ENCODE measurements at regions not wholly inside any gene's neighbourhood (a gene's known extent, or its start where the extent isn't known, plus 50 kb on each side); places are given as distances from the start of the nearest gene placed in this dataset.
"Not testable (repeated sequence)": the region's sequence is repeated elsewhere in the genome, so short reads cannot be mapped to it uniquely, and the experiment has no call there.

DNA sequence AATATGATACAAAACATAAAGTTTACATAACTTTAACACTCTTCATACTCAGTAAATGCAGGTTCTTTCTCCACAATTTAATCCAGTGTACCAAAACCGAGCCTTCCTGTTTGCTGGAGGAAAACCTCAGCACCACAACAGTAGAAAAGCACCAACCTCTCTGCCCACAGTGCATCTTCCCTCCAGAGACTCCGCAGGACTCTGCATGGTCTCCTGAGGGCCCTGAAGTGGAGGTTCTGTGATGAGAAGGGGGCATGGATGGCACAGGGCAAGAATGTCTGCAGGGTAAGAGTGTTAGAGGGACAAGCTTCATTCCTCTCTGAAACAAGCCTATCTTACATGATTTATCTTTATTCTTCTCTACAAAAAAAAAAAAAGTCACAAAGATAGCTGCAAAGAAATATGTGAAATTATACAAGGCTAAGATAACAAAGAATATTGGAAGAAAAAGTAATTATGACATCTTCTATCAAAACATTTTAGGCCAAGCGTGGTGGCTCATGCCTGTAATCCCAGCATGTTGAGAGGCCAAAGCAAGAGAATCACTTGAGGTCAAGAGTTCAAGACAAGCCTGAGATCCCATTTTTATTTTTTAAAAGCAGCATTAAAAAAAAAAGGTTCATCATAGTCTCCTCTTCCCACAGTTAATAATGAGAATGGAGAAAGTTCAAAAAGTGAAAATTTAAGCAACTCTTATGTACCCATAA, 102.0 kb downstream of the VPREB1 start:
- no peak for DNase-seq

DNA sequence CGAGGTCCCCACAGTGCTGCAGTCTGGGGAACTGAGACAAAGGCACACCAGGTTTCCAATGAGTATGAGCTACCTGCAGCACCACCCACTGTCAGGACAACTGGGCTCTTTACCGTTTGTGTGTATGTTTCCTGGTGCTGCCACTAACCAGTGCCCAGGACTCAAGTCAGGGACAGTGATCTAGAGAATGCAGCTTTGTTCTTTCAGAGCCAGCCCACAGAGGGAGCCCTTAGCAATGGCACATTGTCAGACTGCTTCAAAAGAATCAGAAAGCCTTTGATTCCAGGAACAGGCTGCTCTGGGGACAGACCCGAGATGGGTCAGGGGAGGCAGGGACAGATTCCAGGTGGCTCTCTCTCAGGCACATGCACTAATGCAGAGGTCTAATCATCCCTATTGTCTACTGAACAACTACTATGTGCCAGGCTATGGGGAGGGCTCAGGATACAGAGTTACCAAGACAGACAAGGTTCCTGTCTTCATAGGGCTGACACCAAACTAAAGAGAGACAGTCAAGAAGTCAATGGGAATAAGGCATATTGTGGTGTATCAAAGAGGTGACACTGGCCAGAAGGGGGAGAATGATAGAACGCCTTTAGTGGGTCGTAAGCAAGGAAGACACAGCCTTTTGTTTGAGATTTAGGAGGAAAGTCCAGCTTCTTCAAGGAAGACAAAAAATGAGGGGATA, 103.7 kb downstream of the VPREB1 start:
- no peak for DNase-seq

DNA sequence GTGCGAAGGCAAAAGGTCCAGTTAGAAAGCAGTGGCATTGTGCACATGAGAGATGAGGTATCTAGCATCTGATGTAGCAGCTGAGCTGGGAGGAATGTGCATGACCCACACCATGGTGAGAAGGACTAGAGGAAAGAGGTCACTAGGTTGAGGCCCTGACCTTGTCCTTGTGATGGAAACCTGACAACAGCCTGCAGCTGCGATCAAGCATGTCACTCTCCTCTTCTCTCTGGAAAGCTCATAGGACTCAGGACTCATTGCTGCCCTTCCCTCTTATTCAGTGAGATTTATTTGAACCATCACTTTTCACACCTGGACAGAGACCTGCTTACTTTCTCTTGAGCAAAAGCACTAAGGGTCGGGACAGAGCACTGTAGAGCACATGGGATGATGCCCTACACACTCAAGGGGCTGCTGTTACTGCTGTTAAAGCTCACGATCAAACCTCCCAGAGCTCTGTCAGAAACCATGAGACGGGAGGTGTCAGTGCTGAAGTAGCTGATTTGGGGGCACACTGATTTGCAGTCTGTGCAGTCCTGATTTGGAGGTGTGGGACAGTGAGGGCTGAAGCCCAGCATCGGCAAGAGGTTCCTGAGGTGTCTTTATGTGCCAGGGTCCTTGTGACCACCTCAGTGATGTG, 104.3 kb downstream of the VPREB1 start:
- DNase-seq = no peak

DNA sequence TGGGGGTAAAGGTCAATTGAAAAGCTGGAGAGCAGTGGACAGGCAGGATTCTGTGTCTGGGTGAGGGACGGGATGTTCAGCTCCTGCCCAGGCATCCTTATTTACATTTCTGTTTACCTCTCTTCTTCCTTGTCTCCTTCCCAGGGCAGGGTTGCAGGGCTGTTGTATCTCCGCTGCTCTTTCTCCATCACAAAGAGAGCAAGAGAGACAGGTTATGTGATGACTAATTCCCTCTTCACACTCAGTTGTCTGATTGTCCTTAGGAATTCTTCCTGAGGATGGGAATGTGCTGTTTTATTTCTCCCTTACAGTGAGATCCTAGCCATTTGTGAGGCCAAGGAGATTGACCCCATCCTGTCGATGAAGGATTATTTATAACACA, 104.9 kb downstream of the VPREB1 start:
- no peak for DNase-seq

DNA sequence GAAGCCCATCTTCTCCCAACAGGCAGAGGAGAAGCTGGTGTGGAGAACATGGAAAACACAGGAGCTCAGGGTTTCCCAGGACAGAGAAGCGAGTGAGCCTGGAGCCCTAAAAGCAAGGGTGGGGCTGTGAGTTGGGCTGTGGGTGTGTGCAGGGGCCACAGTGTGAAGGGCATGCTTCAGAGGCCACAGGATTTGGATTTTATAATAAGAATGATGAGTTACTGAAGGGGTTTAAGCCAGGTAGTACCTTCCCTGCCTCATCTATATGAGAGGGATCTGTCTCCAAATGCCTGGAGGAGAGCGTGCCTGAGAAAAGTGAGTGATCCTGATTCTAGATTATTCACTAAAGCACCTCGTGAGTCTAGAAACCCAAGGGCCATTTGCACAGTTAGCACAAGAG, 106.8 kb downstream of the VPREB1 start:
- DNase-seq = no peak

DNA sequence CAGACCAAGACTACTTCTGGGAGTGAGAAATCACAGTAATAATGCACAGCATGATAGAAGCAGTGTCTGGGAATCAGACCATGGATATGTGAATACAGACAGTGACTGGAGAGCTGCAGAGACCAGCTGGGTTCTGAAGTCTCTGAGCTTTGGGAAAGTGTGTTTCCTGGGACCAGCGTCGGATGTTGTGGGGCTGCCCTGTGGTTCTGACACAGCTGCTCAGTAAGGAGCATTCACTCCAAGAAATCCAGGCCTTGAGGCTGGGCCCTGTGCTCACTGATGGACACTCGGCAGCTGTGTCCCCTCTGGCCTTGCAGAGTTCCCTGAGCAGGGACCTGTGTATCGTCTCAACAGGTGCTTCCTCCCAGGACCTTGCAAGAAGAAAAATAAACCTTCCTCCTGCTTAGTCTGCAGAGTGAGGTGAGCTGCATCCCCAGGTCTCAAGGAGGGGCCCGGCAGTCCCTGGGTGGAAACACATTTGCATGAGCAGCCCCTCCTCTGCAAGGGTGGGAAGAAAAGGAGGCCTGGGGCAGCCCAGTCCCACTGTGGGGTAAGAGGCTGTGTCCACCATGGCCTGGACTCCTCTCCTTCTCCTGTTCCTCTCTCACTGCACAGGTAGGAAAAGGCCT, 107.9 kb downstream of the VPREB1 start:
- no peak for DNase-seq

DNA sequence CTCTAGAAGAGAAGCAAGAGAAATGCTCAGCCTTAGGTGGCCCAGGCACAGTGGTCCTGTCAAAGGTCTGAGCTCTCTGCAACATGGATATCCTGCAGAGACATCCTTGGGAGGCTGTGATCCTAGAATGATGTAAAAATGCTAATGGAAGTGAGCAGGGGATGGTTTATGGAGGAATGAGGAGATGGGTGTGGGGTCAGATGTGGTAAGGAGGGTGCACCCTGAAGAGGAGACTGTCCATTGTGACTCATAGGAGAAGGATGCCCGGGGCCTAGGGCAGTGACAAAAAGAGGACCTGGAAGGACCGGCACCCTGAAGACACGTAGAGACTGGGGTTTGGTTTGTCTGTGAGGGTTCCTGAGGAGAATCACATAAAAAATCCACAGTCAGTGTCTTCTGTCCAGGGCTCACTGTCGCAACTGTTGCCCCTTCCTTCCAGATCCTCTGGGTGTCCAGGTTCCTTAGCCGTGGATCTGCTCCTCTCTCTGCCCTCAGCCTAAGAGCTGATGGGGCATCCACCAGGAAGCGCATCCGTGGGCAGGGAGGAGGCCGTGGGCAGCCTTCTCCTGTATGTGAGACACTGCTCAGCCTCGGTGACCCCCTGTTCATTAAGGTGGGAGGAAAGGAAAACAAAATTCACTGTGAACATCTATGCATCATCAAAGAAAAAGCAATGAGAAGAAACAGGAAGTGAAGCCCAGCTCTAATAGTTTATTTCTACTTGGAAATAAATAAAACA, 110.7 kb downstream of the VPREB1 start:
- no peak for DNase-seq

DNA sequence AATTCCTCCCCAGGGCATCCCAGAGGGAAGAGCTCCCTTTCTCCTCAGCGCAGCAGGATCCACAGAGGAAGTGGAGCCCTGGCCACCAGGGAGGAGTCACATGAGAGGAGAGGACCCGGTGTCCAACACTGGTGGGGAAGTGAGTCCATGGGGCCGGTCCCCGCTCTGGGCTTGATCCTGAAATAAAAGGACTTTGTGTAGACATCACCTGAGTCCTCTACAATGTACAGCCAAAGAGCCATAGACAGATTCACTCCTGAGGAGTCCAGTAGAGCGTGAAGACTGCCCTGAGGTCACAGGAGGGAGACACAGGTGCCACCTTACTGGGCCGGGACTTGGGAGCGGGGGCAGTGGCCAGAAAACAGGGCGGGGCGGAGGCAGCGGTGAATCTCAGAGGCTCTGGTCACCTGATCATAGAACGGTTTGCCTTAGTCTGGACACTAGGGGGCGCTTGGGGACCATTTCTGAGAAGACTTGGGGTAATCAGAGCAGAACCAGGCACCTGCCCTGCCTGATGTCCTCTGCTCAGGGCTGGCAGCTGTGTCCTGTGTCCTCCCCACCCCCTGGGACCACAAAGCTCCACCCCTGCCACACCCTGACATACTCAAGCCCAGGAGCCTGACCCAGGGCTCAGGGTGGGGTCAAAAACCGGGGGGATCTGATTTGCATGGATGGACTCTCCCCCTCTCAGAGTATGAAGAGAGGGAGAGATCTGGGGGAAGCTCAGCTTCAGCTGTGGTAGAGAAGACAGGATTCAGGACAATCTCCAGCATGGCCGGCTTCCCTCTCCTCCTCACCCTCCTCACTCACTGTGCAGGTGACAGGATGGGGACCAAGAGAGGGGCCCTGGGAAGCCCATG, 112.7 kb downstream of the VPREB1 start:
- peak; percentile 55 for DNase-seq

DNA sequence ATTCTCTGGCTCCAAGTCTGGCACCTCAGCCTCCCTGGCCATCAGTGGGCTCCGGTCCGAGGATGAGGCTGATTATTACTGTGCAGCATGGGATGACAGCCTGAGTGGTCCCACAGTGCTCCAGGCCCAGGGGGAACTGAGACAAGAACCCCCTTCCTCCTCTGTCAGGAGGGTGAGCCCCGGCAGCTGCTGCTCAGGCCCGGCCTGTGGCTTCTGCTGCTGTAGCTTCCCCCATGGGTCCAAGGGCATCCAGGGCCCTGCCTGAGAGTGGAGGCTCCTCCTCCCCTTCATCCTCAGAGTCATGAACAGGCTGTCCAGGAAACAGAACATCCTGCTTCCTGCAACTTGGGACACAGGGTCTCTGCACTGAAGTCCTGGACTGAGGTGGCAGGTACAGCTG, 113.6 kb downstream of the VPREB1 start:
- no peak for DNase-seq

DNA sequence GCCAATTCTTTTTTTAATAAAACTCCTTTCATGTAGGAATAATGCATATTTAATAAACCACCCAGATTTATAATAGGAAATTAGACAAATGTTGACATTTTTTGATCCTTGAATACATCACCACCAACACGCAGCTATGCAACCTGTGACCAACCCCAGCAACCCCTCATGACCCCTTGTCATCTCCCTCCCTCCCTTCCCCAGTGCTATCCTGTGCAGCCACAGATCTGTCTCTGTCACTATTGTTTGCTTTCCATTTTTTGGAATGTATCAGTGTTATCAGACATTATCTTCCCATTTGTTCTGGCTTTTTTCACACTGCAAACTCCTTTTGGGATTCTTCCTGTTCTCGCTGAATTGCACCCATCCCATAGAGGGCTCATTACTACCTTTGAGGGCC, 114.1 kb downstream of the VPREB1 start:
- no peak for DNase-seq

DNA sequence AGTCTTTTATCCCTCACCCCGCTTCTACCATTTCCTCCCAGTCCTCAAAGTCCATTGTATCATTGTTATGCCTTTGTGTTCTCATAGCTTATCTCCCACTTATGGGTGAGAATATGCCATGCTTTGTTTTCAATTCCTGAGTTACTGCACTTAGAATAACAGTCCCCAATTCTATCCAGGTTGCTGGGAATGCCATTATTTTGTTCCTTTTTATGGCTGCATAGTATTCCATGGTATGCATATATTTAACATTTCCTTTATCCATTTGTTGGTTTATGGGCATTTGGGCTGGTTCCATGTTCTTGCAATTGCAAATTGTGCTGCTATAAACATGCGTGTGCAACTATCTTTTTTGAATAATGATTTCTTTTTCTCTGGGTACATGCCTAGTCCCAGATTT, 114.9 kb downstream of the VPREB1 start:
- DNase-seq = no peak

DNA sequence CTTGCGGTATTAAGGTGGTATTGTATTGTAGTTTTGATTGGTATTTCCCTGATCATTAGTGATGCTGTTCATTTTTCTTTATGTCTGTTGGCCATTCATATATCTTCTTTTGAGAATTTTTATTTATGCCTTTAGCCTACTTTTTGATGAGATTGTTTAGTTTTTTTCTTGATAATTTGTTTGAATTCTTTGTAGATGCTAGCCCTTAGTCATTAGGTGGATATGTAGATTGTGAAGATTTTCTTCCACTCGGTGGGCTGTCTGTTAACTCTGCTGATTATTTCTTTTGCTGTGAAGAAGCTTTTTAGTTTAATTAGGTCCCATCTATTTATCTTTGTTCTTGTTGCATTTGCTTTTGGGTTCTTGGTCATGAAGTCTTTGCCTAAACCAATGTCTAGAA, 115.4 kb downstream of the VPREB1 start:
- DNase-seq = no peak

DNA sequence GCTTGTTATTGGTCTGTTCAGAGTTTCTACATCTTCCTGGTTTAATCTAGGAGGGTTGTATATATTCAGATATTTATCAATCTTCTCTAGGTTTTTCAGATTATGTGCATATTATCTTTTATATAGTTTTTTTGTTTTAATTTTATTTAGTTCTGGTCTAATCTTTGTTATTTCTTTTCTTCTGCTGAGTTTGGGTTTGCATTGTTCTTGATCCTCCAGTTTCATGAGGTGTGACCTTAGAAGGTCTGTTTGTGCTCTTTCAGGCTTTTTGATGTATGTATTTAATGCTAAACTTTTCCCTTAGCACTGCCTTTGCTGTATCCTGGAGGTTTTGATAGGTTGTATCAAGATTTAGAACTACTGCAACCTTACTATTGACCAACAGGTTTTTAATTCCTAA, 117.7 kb downstream of the VPREB1 start:
- DNase-seq = no peak

DNA sequence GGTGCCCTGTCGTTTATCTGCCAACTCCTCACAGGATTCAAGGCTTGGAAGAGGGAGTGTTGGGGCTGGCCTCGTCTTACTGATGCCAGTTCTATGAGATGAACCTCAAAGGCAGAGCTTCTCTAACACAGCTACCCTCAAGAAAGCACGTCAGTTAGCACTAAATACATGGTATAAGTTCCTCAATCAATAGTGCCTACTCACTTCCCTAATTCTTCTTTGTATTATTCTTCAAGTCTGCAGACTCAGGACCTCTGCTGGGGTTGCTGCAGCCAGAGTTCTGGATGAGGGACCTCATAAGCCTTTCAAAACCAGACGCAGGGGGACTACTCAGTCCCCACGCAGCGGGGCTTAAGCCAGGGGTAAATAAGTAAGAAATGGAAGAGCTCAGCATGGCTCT, 118.3 kb downstream of the VPREB1 start:
- DNase-seq = no peak

DNA sequence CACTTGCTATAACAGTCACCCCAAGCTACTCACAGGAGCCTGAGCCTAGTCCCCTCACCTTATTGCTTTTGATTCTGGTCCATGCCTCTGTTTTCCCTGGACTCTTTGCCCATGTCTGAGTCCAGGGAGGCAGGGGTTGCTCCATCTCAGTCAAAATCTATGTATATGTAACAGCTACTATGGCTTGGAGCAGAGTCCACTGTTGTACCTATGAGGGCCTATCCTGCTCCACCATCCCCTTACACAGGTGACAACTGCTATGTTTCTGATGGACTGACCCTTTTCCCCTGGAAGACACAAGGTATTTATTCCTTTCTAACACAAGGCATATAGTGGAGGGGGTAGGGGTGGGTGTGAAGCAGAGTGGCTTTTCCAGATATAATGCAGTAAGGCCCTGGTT, 119.6 kb downstream of the VPREB1 start:
- DNase-seq = no peak

DNA sequence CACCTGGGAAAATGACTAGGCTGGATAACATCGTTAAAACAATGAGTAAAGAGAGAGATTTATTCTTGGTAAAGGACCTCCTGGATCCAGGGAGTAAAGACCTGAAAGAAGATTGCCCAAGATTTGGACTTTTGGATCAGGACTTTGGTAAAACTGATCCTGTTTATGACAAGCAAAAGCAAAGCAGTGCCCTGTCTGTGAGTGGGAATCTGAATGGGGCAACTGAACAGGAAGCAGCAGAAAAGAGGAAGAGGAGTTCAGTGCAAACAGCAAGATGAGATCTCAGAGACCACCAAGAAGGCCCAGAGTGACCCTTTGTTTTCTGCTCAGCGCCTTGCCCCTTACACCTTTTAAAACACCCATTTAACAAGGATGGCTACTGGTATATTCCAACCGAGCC, 122.0 kb downstream of the VPREB1 start:
- no peak for DNase-seq

DNA sequence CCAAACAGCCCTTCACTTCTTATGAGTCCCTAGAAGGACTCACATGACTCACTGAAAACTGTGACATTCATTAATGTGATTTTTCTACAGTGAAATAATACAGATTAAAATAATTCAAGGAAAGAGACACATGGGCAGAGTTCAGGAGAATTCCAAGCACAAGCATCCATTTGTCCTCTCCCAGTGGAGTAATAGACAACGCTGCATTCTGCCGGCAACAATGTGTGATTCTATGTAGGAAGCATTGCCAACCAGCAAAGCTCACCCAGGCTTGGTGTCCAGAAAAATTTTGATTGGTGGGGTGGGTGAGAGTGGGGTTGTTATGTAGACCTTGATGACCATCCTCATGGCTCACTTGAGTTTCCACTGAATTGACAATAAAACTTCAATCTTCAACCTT, 123.9 kb downstream of the VPREB1 start:
- no peak for DNase-seq

DNA sequence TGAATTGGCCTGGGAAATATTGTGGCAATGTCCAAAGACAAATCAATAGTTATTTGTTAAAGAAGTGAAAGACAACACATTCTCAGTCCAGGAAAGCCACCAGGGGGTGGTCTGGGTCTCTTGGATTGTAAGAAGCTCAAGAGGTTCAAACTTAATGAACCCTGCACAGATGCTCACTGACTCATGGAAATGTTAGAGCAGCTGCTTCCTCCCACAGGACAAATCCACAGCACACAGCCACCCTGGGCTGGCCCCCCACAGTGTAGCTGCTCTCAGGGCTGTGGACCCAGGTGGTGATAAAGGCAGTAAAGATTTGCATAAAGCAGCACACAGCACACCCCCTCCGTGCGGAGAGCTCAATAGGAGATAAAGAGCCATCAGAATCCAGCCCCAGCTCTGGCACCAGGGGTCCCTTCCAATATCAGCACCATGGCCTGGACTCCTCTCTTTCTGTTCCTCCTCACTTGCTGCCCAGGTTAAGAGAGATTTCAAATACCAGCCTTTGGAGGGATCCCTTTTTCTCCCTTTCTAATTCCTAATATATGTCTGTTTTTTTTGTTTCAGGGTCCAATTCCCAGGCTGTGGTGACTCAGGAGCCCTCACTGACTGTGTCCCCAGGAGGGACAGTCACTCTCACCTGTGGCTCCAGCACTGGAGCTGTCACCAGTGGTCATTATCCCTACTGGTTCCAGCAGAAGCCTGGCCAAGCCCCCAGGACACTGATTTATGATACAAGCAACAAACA, 124.8 kb downstream of the VPREB1 start:
- not testable (repeated sequence) for DNase-seq

DNA sequence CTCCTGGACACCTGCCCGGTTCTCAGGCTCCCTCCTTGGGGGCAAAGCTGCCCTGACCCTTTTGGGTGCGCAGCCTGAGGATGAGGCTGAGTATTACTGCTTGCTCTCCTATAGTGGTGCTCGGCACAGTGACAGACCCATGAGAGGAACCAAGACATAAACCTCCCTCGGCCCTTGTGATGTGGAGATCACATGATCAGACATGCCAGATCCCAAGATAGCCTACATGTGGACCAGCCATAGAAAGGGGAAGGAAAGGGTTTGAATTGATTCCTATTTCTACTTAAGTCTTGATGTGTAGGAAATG, 125.3 kb downstream of the VPREB1 start:
- no peak for DNase-seq

DNA sequence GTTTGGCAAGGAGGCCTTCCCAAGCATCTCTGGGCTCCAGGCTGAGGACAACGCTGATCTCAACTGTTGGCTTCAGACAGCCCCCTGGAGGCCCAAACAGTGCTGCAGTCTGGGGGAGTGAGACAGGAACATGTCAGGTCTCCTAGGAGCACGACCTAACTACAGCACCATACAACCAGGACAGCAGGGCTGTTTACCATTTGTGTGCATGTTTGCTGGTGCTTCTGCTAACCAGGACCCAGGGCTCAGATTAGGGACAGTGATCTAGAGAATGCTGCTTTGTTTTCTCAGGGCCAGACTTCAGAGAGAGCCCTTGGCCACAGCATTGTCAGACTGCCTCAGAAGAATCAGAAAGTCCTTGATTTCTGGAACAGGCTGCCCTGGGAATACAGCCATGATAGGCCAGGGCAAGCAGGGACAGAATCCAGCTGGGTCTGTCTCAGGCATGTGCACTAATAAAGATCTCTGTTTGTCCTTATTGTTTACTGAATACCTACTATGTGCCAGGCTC, 126.5 kb downstream of the VPREB1 start:
- no peak for DNase-seq

DNA sequence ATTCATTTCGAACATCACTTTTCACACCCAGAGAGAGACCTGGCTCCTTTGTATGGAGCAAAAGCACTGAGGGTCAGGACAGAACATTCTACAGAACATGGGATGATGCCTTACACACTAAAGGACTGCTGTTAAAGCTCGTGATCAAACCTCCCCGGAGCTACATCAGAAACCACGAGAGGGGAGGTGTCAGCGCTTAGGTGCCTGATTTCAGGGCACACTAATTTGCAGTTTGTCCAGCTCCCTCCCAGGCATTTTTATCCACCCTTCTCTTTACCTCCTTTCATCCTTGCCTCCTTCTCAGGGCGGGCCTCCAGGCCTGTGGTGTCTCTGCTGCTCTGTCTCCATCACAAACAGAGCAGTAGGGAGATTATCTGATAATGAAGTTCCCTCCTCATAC, 127.5 kb downstream of the VPREB1 start:
- DNase-seq = no peak

DNA sequence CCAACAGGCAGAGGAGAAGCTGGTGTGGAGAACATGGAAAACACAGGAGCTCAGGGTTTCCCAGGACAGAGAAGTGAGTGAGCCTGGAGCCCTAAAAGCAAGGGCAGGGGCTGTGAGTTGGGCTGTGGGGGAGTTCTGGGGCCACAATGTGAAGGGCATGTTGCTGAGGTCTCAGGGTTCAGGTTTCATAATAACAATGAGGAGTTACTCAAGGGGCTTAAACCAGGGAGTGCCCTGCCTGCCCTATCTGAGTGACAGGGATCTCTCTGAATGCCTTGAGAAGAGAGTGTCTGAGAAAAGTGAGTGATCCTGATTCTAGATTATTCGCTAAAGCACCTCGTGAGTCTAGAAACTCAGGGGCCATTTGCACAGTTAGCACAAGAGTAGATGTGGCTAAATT, 129.6 kb downstream of the VPREB1 start:
- DNase-seq = no peak

Data from activated T-cell treated with anti-CD3 and anti-CD28 coated beads, Interleukin-2, amount 50 U/mL, for 1 hour (primary cell).